ENCODE measurements at regions not wholly inside any gene's neighbourhood (a gene's known extent, or its start where the extent isn't known, plus 50 kb on each side); places are given as distances from the start of the nearest gene placed in this dataset.

DNA sequence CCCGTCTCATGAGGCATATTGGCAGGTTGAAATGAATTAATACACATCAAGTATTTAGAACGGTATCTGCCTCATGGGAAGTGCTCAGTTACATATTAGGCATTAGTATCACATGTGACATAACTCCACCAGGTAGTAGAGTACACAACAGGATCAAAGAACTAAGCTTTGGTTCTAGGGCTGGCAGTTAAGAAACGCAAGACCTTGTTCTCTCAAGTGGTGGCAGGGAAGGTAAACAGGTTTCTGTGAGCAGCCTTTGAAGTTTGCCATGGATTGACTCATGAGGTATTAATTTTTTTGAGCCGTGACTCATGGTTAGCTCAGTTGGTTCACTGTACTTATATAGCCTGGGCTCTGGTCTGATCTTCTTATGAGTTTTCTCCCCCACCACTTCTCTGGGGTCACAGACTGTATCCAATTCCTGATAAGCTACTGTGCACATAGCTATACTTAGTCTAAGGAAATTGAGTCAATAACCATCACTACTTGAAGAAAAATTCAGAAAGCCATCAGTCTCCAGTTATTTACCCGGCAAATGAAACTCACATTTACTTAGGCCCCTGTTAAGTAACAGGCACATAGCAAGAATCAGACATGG is 155.6 kb upstream of the STT3B start:
- TF ChIP-seq, protein P1, sequence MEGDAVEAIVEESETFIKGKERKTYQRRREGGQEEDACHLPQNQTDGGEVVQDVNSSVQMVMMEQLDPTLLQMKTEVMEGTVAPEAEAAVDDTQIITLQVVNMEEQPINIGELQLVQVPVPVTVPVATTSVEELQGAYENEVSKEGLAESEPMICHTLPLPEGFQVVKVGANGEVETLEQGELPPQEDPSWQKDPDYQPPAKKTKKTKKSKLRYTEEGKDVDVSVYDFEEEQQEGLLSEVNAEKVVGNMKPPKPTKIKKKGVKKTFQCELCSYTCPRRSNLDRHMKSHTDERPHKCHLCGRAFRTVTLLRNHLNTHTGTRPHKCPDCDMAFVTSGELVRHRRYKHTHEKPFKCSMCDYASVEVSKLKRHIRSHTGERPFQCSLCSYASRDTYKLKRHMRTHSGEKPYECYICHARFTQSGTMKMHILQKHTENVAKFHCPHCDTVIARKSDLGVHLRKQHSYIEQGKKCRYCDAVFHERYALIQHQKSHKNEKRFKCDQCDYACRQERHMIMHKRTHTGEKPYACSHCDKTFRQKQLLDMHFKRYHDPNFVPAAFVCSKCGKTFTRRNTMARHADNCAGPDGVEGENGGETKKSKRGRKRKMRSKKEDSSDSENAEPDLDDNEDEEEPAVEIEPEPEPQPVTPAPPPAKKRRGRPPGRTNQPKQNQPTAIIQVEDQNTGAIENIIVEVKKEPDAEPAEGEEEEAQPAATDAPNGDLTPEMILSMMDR (IDR thresholded peaks at IDR 0.05): no peak
- no peak for TF ChIP-seq POLR2A (IDR thresholded peaks at IDR 0.05)

Data from Peyer's patch (tissue), 4 donors.